HG02970 (cell line): ENCODE measurements at regions not wholly inside any gene's neighbourhood (a gene's known extent, or its start where the extent isn't known, plus 50 kb on each side); places are given as distances from the start of the nearest gene placed in this dataset.
"Not testable (repeated sequence)": the region's sequence is repeated elsewhere in the genome, so short reads cannot be mapped to it uniquely, and the experiment has no call there.

Source experiments
- ATAC-seq: cut with Tn5 transposase; IDR thresholded peaks from one replicate; pipeline ENCODE4 v1.9.1; 2021; ENCODE audit warnings: mild to moderate bottlenecking, moderate library complexity, moderate number of reproducible peaks; ENCODE audit not compliant: unreplicated experiment, low FRiP score

DNA sequence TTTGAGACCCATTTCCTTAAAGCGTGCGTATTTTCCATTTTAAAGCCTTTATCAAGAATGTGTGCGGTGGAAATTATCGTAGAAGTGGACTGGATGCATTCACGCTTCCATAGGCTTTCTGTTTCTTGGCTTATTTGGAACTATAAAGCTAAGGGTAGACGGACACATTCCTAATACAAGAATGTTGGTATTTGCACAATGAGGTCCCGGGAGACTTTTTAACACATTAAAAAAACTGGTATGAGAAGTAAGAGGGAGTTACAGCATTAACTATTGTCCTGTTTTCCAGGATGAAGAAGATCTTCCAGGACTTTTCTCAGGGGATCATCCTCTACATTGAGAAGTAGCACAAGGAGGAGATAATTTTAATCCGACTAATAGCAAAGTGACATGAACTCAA is 653.0 kb downstream of the MTRR start:
- no peak for ATAC-seq

DNA sequence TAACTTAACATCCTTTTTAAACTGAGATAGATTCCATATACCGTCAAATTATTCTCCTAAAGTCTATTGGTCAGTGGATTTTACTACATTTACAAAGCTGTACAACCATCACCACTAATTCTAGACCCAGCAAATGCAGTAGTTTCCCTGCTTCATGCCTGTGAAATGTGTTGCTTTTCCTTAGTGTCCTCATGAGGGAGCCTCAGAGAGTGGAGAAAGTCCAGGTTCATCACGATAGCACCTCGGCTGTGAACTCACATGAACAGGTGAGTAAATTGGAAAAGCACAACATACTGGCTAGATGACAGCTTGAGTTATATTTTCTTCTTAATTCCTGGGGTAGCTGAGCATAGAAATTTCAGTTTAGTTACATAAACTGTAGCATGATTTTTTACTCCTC is 653.7 kb downstream of the MTRR start:
- no peak for ATAC-seq

DNA sequence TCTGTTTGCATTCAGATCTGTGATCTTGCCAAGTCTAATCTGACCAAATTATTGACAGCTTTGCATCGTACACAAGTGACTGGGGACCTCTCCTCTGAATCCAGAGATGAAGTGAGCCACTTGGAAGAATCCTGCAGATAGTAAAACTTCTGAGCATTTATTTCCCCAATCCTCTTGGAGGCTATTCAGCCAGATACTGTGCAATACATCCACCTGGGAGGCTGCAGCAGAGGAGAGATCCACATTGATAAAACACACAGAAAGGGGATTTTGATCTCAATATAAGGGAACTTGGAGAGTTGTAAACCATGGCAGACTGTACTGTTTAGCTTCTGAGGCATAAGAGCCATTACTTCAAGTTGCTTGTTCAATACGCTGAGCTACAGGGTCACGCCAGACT is 654.6 kb downstream of the MTRR start:
- no peak for ATAC-seq

DNA sequence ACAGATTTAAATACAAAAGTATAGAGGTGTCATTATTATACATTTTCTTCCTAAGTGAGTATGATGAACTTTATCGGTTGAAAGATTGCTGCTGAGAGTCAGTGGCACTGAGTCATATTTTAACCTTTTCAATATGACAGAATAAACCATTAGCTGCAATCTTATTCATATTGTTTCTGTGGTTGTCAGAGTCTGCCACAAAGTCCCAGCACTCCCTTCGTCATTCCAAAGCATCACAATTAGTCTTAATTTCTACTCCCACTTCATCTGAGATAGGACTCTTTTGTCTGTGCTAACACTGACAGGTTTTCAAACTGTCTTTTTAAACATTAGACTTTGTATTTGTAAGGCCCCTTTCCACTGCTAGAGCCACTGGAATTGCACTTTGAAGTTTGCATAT is 656.9 kb downstream of the MTRR start:
- ATAC-seq = no peak

DNA sequence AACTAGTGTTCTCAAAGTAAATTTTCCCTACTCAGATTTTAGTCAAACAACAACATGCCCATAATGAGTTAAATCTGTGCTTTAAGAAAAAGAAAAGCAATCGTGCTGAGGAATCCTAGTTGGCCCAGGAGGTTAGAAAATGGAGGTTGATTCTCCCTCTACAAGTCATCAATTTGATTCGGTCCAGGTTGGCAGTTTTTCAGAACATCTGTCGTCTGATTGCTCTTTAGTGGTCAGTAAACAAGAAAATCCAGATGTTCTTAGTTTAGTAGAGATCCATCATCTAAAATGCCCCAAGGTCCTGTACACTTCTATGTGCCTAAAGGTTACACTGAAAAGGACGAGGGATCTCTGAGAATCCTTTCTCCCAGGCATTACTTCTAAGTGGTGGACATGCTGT is 659.2 kb downstream of the MTRR start:
- no peak for ATAC-seq

DNA sequence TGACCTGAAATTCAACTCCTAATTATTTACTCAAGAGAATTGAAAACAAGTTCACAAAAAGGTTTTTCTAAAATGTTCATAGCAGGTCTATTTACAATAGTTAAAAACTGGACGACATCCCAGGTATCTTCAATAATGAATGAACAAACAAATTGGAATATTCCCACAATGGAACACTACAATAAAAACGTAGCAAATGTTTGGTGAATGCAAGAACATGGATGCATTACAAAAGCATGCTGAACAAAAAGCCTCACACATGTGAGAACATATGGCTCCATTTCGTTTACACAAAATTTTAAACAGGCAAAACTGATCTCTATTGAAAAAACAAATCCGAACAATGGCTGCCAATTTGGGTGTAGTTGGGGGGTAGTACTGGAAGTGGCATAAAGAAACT is 669.9 kb downstream of the MTRR start:
- no peak for ATAC-seq

DNA sequence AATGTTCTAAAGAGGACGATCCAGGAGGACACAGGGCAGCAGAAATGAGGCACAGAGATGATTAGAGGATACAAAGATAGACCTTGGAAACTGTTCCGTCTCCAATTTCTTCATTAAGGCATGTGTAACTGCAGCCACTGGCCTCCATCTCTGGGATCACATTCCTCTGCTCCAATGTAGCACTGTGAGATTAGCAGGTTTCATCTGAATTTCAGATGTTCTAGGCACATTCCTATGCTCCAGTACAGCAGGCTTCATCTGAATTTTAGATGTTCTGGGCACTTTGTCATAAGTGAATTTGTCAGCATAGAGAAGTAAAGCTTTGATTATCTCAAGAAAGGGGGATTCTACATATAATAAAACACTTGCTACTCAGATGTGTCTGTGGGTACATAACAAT is 671.4 kb downstream of the MTRR start:
- no peak for ATAC-seq

DNA sequence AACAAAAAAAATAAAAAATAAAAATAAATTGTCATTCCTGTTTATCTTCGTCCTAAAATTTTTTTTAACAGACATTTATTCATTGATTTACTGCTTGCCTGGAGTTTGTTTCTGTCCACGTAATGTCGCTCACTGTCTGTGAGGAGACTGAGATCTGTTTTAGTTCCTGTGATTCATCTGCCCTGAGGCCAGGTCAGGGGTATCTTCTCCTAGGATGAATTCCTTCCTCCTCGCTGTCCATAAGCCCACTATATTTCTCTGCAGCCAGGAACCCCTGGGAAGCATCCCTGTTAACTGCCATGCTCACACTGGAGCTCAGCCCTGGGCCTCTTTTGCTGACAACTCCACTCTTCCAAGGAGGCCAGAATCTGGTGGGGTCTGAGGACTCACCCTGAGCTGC is 682.0 kb downstream of the MTRR start:
- no peak for ATAC-seq

DNA sequence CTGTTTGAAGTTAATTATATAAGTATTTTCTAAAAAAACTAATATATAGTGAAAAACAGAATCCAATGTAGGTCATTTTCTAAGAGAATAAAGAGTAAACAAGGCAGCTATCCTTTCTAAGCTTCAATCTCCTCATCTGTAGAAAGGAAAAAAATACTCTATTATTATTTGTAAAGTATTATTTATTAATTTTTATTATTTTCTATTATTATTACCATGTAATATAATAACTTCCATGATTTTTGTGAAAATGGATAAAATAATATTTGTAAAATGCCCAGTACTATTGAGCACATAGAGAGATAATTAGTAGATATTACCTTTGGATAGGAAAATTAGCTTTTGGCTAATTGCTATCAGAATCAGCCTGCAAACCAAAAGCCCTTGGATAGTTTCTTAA is 684.4 kb downstream of the MTRR start:
- no peak for ATAC-seq

DNA sequence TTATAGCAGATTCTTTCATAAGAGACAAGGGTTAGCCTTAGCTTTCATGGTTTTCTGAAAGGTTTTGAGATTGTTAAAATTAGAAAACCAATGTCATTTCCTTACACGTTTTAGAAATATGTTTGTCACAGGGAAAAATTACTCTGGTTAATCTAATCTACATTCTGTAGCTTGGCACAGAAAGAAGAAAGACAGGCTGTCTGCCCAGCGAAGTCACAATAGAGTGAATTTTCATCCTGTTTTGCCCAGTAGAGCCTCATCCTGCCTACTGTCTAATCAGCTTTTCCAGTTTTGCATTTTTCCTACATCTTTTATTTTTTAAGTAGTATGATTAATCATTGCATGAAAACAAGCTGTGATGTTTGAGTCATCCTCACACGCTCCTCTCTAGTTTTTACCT is 688.8 kb downstream of the MTRR start:
- no peak for ATAC-seq

DNA sequence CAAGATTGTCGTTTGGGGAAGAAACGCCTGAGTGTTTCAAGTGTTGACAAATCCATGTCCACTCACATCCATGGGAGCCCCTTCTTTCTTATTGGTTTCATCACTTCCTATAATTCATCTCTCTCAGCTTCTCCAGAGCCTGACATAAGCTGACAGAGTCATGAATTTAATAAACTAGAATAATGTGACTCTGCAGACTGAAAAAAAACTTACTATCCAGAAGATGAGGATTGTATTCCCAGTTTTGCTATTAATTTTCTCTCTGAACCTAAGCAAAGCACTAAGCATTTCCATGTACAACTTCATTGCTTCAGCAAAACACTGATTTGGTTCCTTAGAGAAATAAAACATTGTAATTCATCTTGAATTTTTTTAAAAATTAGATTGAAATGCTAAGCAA is 691.8 kb downstream of the MTRR start:
- ATAC-seq = no peak

DNA sequence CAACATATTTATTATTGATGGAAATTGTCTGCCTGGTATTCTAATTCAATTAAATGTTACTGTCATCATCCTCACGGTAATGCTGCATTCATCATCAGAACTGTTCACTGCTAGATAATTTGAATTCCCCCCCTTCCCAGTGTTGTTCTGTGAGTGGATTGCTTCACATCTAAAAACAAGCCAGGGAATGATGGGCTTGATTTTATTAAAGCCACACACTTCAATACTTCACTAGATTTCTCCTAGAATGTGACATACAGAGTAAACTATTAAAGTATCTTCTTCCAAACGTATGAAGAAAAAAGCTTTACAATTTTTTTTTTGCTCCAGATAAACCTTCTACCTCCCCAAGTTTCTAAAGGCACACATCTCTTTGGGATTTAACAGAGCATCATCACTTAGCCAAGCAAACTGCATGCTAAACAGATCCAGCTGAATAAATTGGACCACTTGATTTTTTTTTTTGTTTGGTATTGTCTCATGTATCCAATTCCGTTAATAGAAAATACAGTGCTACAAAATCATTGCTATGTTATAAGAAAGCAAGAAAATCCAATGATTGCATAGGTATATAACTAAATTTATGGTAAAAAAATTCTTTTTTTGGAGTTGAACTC is 692.4 kb downstream of the MTRR start:
- ATAC-seq = no peak

DNA sequence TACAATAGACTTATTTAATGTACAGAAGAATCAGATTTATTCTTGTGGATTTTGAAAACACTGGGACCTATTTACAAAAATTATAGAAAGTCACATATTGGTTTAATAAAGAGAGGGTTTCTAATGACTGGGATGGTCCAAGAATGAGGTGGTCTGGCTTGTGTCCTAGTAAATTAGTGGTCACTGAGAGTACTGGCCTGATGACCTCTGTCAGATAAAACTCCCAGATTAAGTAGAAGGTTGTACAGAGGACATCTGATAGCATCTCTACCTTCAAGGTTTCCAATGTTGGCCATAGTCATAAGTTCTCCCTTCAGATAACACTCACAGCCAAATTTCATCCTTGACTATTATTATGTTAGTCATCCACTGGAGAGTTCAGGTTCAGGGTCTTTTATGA is 692.9 kb downstream of the MTRR start:
- no peak for ATAC-seq

DNA sequence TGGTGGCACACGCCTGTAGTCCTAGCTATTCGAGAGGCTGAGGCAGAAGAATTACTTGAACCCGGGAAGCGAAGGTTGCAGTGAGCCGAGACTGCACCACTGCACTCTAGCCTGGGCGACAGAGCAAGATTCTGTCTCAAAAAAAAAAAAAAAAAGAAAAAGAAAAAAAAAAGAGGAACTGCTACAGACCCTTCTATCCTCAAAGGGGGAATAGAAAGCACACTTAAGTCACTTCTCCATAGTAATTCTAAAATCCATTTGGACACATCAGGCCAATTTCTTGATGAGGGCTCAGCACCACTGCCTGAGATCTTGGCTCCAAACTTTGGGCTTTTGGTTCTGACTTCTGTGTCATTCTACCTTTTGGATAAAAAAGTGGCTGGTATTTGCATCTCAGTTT is 694.6 kb downstream of the MTRR start:
- ATAC-seq = not testable (repeated sequence)

DNA sequence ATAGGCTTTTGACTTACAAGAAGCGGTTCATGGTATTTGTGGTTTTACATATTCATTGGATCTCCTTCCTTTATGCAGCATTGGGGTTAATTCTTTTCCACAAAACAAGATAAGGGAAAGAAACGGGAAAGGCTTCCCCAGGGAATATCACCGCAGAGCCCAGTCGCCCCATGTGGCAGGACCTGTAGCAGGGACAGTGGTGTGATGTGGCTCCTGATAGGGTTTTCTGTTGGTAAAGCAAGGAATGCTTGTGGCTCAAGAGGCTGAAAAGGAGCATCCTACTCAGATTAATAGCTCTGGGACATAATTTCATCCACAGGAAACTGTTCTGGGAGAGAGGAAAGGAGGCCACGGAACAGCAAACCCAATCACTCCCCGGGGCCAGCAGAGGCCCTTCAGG is 699.9 kb downstream of the MTRR start:
- ATAC-seq = no peak

DNA sequence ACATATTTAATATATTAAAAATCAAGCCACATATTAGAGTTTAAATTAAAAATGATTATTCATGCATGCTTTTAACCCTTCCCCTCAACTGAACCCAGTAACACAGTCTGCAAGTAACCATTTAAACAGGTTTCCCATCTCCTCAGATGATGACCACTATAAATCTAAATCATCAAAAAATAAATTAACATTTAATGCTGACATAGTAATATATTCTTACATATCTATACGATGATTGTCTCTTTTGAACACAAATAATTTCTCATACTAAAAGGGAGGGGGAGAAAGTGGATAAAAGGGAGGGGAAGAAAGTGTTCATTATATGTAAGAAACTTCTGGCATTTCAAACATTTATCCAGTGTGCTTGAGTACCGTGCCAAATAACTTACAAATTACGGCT is 701.6 kb downstream of the MTRR start:
- no peak for ATAC-seq

DNA sequence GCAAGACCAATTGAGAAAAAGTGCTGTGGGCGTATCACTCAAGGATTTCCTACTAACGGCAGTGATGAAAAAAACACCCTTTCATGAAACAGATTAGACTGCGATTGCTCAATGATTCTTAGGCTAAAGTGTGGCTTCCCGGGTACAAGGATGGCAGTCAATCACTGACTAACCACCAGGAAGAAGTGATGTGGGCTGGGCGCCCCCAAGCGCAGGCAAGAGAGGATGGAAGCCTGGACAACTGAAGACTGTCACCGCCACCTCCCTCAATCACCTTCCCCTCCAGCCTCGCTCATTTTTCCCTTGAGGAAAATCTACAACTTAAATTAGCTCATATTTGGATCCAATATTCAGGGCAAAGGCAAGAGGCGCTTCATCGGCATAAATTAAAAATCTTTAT is 707.2 kb downstream of the MTRR start:
- ATAC-seq = no peak

DNA sequence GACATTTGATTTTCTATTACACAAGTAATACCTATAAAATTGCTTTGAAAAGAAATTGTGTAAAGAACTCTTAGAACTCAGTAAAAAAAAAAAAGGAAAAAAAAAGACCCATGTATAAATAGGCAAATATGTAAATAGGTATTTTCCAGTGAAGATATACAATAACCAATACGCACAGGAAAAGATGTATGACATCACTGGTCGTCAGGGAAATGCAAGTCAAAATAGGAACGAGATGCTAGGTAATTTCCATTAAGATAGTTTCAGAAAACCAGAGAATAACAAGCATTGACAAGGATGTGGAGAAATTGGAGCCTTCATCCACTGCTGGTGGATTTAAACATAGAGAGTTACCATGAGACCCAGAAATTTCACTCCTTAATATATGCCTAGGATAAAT is 708.8 kb downstream of the MTRR start:
- no peak for ATAC-seq

DNA sequence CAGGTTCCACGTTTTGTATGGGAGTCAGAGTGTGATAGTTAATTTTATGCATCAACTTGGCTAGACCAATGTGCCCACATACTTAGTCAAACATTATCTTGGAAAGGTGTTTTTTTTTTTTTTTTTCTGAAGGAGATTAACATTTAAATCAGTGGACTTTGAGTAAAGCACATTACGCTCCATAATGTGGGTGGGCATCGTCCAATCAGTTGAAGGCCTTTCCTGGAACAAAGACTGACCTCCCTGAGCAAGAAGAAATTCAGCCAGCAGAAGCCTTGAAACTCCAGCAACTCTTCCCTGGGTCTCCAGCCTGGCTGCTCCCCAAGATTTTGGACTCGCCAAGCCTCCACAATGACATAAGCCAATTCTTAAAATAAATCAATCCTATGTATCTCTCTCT is 711.4 kb downstream of the MTRR start:
- ATAC-seq = no peak

DNA sequence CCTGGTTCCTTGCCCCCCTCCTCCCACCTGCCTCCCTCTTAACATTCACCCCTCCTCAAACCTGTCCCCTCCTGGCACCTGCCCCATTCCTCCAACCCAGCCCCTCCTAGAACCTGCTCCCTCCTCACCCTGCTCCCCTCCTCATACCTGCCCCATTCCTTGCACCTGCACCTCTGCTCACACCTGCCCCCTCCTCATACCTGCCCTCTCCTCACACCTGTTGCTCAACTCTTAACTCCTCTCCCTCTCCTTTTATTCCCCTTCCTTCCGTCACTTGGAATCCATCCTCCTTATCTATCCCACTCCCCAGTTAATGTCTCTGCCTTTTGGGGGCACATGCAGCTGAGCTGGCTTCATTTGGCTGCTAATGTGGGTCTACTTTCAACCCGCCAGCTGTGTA is 712.1 kb downstream of the MTRR start:
- ATAC-seq = no peak

DNA sequence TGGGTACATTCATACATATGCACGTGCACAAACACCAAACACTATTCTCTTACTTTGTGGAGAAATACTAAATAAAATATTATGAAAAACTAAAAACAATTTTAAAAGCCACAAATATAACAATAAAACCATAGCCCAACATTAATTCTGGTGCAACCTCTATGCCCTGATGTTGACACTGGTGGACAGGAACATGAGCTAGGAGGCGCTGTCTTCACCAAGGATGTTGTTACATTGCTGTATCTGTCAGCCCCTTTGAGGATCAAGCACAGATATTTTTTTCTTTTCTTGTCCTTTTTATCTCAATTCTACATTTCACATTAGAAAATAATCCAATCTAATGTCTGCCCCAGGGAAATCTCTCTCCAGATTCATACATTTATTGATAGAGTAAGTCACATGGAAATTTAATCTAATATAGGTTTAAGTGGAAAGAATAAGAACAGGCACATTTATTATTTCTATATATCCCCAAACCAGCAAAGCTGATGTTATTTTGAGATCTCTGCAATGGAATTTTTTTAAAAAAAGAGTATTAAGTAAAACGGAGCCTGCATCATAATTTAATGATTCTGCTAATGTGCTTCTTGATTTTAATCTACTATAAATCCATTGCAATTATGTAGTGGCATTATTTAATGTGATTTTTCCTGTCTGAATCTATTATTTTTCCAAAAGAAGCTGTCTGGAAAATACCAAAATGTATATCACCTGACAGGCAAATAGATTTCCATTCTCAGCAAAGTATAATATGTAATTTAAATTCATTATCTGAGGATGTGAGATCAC is 716.5 kb downstream of the MTRR start:
- no peak for ATAC-seq

DNA sequence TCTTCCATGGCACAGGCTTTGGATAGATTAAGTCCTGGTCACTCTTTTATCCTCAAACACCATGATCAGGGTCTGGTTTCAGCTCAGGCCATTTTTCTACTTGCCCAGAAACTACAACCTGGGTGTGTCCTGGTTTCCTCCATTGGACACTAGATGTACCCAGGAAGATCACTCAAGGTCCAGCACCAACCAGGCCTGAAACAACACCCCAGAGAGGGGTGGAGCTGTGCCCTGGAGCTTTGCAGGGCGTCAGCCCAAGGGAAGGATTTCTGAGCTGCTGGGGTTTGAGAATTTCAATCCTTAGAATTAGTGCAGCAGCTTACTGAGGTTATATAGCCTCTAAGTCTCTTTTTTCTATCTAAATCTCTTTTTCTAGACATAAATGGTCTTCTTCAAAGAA is 722.0 kb downstream of the MTRR start:
- no peak for ATAC-seq
